SK-MEL-5 (cell line): ENCODE measurements at regions not wholly inside any gene's neighbourhood (a gene's known extent, or its start where the extent isn't known, plus 50 kb on each side); places are given as distances from the start of the nearest gene placed in this dataset.

Source experiments
- DNase-seq: peaks from one replicate; pipeline ENCODE4 v3.0.0-alpha.2; 2016; ENCODE audit warnings: low read depth, low spot score
- in situ Hi-C: cut with HindIII; loops from 2 replicates; pipeline ENCODE4 v1.10.0; 2016; ENCODE audit warnings: low sequenced_read_pairs, high pct_unique_total_duplicates, low pct_unique_long_range_greater_than_20kb

DNA sequence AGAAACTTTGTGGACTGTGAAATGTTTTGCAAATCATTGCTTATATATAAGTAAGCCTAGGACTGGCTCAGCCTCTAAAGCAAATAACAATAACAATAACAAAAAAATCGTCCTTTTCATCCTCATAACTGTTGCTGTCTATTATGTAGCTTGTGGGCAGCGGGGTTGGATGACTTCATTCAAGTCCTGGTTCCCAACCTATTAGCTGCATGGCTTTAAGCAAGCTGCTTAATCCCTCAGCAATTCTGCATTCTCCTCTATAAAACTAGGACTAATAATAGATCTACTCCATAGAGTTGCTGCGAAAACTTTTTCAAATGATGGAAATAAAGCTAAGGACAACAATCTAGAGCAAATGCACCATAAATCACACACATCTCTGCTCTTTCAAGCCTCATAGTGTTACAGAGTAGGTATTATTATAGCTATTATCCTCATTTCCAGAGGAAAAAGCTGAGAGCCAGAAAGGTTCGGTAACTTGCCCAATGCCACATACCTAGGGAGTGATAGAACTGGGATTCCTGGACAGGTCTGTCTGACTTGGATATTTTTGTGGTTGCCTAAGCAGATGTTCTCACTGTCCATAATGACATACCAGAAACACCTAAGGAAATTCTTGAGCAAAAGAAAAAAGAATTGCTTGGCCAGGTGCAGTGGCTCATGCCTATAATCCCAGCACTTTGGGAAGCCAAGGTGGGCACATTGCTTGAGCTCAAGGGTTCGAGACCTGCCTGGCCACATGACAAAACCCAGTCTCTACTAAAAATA is 98.8 kb upstream of the ADRA1B start:
- DNase-seq: no peak
- in situ Hi-C loops: no loop called here

DNA sequence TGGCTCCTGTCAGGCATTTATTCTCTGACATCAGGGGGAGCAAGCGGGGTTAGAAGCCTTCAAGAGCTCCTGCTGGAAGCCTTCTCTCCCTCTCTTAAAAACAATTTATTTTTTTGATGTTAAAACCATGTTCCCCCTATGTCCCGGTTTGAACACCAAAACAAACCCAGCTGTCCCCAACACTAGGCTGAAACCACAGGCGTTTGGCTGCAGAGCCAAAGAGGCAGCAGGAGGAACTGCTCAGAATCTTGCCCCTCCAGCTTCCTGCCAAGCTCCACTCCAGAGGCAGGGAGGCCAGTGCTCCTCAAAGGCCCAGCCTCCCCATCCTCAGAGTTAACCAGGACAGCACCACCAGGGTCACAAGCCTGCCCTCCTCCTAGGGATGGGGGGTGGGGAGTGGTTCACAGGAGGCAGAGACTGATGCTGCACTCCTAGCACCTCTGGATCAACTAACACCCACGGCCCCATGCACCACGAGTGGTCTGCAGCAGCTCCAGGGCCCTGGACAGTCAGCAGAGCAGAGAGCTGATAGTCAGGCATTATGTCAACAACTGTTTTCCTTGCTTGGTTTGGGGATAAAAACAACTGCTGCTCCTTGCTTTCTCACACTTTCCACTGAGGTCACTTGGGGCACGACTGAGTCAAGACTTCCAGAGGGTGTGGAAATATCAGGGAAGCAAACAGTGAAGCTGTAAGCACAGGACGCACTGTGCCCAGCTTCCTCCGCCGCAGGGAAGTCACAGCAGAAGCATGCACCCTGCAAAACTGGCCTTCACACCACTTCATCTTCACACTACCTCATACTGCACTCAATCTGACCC is 96.5 kb upstream of the ADRA1B start:
- in situ Hi-C loops: no loop called here
- no peak for DNase-seq

DNA sequence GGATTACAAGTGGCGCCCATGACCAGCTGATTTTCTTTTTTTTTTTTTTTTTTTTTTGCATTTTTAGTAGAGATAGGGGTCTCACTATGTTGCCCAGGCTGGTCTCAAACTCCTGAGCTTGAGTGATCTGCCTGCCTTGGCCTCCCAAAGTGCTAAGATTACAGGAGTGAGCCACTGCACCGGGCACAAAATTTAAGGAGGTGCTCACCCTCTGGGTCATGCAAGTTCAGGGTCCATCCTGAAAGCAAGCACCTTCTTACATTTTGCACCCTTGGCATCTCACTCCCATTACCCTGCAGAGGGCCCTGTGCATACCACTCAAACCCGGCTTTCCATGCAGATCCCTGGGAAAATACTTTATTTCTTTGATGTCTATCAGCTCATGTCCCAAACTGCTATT is 95.6 kb upstream of the ADRA1B start:
- no peak for DNase-seq
- in situ Hi-C loops: no loop called here

DNA sequence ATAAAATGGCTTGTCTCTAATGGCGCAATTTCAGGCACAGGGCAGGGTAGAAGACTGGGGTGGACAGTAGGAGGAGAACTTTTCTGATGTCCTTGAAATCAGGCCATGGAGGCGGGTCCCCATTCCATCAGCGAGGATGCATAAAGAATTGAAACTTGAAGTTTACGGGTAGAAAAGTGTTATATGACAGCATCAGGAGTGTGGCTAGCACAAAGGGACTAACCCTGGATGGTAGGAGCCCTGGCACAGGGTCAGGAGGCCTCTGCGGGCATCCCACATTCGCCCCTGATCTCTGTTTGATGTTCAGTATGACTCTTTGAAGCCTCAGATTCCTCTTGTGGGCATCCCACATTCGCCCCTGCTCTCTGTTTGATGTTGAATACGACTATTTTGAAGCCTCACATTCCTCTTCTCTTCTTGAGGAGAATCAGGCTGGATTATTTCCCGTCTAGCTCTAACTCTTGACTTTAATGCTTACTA is 94.8 kb upstream of the ADRA1B start:
- in situ Hi-C loops: no loop called here
- DNase-seq: no peak

GRCh38 chr5:159824188-159825161 is 91.8 kb upstream of the ADRA1B start:
- in situ Hi-C loops: no loop called here
- no peak for DNase-seq

DNA sequence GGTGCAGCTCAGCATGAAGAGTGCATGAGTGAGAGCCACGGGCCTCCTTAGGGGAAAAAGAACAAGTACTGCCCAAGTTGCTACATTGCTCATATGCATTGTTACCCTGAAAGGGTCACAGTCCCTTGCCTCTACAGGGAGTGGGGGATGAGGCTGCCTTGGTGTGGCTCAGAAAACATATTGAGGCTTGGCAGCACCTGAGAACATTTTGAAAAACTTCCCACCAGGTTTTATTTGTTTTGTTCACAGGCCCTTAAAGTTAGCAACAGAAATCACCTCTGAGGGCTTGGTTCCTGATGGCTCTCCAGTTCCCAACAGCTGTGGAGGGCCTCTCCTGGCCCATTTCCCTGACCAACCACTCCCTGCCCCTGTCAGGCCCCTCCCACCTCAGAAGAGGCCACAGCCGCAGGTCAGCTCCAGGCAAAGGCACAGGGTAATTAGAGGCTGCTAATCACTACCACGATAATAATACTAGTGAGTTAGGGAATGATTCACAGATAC is 90.7 kb upstream of the ADRA1B start:
- no peak for DNase-seq
- in situ Hi-C loops: no loop called here

GRCh38 chr5:159826351-159827214 is 89.7 kb upstream of the ADRA1B start:
- in situ Hi-C loops: no loop called here

DNA sequence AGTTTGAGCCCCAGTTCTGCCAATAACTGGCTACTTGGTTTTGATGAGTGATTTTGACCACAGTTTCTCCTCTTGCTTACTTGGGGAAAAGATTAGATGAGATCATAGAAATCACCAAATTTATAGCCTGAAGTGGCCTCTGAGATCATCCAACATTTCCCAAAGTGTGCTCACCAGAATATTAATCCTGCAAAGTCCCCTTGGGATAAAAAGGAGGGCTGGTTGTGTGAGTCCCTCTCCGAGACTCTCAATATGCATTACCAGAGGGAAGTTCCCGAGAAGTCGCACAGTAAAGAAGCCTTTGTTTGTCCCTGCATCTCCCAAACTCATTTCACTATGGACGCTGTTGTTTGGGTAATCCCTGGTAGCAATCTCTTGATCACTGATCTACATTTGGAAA is 88.4 kb upstream of the ADRA1B start:
- in situ Hi-C loops: no loop called here
- peak; percentile 44 for DNase-seq

More at GRCh38 chr5:159826351-159827214, 89.7 kb upstream of the ADRA1B start:
- DNase-seq: no peak

- in situ Hi-C loops: no loop called here
- no peak for DNase-seq
Observed at GRCh38 chr5:159832073-159832472, 84.2 kb upstream of the ADRA1B start.

GRCh38 chr5:159833088-159833487 is 83.2 kb upstream of the ADRA1B start:
- DNase-seq: no peak
- in situ Hi-C loops: no loop called here

GRCh38 chr5:159833846-159834245 is 82.4 kb upstream of the ADRA1B start:
- no peak for DNase-seq
- in situ Hi-C loops: no loop called here

DNA sequence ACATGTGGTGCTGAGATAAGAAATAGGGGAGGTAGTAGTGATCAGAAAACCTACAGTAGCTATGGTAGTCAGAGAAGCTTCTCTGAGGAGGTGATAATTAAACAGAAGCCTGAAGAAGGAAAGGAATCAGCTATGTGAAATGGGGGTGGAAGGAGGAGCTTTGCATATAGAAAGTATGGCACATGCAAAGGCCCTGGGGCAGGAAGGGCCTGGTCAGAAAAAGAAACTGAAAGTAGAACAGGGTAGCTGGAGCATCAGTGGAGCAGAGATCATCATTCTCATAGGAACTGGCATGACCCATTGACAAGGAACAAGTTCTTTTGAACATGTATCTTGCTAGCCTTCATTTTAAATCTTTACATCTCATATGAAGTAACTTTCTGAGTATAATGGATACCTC is 80.7 kb upstream of the ADRA1B start:
- in situ Hi-C loops: no loop called here

DNA sequence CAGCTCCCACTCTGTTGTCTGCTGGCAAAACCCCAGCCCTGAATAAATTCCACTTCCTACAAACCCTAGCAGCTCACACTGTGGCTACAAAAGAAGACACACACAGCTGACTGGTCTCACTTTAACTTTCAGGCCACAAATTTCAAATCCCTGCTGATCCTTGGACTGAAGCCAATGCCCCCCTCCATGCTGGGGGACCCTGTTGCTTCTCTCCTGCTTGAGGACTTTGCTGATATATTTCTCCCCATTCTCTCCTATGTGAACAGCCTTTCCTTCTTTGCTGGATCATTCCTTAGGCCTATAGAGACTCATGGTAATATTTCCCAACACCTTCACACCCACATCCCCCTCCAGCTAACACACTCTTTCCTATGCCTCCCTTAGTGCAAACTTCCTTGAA is 79.6 kb upstream of the ADRA1B start:
- DNase-seq: no peak
- in situ Hi-C loops: no loop called here

More for the DNA sequence above, 80.7 kb upstream of the ADRA1B start:
- DNase-seq: no peak

GRCh38 chr5:159837860-159838259 is 78.4 kb upstream of the ADRA1B start:
- in situ Hi-C loops: no loop called here
- no peak for DNase-seq

GRCh38 chr5:159838551-159839222 is 77.6 kb upstream of the ADRA1B start:
- in situ Hi-C loops: no loop called here
- no peak for DNase-seq
